ENCODE measurements at regions not wholly inside any gene's neighbourhood (a gene's known extent, or its start where the extent isn't known, plus 50 kb on each side); places are given as distances from the start of the nearest gene placed in this dataset.

DNA sequence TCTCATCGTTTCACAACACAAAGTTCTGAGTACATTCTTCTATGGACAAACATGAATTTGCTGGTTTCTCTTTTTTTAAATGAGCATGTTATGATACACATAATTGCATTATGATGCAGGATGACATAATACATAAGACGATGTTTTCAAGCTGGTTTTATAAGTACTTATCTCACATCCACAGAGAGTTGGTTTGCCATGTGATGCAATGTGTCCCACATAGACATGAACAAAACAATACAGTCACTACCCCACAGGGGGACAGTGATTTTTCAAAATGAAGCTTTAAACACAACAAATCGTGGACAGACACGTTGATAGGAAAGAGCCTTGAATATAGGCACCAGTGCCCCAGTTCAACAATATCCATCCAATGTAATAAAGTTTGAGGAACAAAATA lies 447.1 kb downstream of the KLF12 start:
- TF ChIP-seq TAF1 (IDR thresholded peaks at IDR 0.05; ENCODE audit: low read depth) (no peak), REST (IDR thresholded peaks at IDR 0.05; ENCODE audit: borderline replicate concordance) (no peak)
- Histone ChIP-seq H3K36me3 (ENCODE audit: insufficient read depth, low read length) (no peaks in the 10 kb centered on the region), H3K9ac (ENCODE audit: low read length) (no peak overlapping the region), H4K20me1 (ENCODE audit: insufficient read depth) (no peaks in the 10 kb centered on the region), H3K9me2 (ENCODE audit: insufficient read depth, low read length) (no peaks in the 10 kb centered on the region), H2AFZ (ENCODE audit: low read depth, low read length) (no peak overlapping the region), H3K4me3 (ENCODE audit: low read length) (no peak overlapping the region), H3K4me2 (ENCODE audit: low read length) (no peak overlapping the region), H3K79me2 (replicated peaks; ENCODE audit: insufficient read depth, low read length) (no peaks in the 10 kb centered on the region), H3K27ac (ENCODE audit: low read length) (no peak overlapping the region), H3K9me3 (ENCODE audit: low read length) (no peaks in the 10 kb centered on the region), H3F3A (ENCODE audit: insufficient read depth, low read length, poor library complexity, severe bottlenecking) (no peaks in the 10 kb centered on the region), H3K27me3 (ENCODE audit: insufficient read depth, low read depth, low read length) (no peaks in the 10 kb centered on the region)

DNA sequence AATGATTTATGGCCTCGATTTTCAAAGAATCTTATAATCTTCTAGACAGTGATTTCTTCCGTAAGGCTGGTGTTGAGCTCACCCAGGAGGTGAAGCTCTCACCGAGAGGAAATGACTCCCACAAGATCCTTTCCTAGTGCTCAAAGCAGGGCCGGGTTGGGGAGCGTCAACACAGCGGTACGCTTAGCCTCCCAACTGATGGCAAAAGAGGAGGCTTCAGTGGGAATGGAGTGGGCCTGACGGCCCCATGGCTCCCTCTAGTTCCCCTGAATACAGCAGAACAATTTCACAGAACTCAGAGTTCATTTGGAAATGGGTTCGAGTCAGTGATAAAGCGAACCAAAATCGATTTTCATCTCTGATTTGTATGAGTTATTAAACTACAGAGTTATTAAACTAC lies 449.5 kb downstream of the KLF12 start:
- H3K9ac ChIP-seq (ENCODE audit: low read length): no peak overlapping the region
- no peaks in the 10 kb centered on the region for H3K79me2 ChIP-seq (replicated peaks; ENCODE audit: insufficient read depth, low read length)
- no peaks in the 10 kb centered on the region for H4K20me1 ChIP-seq (ENCODE audit: insufficient read depth)
- no peaks in the 10 kb centered on the region for H3K27me3 ChIP-seq (ENCODE audit: insufficient read depth, low read depth, low read length)
- no peak overlapping the region for H2AFZ ChIP-seq (ENCODE audit: low read depth, low read length)
- H3F3A ChIP-seq (ENCODE audit: insufficient read depth, low read length, poor library complexity, severe bottlenecking): no peaks in the 10 kb centered on the region
- no peak overlapping the region for H3K4me3 ChIP-seq (ENCODE audit: low read length)
- no peak overlapping the region for H3K4me2 ChIP-seq (ENCODE audit: low read length)
- no peaks in the 10 kb centered on the region for H3K9me3 ChIP-seq (ENCODE audit: low read length)
- H3K27ac ChIP-seq (ENCODE audit: low read length): no peak overlapping the region
- TF ChIP-seq TAF1 (IDR thresholded peaks at IDR 0.05; ENCODE audit: low read depth) (no peak), EZH2 (IDR thresholded peaks at IDR 0.05; ENCODE audit: borderline replicate concordance, insufficient read depth, low read length, poor library complexity, severe bottlenecking) (no peak), RAD21 (conservative IDR thresholded peaks at IDR 0.05) (no peak), REST (IDR thresholded peaks at IDR 0.05; ENCODE audit: borderline replicate concordance) (no peak), POLR2AphosphoS5 (IDR thresholded peaks at IDR 0.05) (no peak), EP300 (conservative IDR thresholded peaks at IDR 0.05; ENCODE audit: poor library complexity, severe bottlenecking) (no peak), MXI1 (conservative IDR thresholded peaks at IDR 0.05; ENCODE audit: poor library complexity, severe bottlenecking) (no peak), SMC3 (conservative IDR thresholded peaks at IDR 0.05; ENCODE audit: poor library complexity) (no peak)
- TF ChIP-seq, protein P1, sequence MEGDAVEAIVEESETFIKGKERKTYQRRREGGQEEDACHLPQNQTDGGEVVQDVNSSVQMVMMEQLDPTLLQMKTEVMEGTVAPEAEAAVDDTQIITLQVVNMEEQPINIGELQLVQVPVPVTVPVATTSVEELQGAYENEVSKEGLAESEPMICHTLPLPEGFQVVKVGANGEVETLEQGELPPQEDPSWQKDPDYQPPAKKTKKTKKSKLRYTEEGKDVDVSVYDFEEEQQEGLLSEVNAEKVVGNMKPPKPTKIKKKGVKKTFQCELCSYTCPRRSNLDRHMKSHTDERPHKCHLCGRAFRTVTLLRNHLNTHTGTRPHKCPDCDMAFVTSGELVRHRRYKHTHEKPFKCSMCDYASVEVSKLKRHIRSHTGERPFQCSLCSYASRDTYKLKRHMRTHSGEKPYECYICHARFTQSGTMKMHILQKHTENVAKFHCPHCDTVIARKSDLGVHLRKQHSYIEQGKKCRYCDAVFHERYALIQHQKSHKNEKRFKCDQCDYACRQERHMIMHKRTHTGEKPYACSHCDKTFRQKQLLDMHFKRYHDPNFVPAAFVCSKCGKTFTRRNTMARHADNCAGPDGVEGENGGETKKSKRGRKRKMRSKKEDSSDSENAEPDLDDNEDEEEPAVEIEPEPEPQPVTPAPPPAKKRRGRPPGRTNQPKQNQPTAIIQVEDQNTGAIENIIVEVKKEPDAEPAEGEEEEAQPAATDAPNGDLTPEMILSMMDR (IDR thresholded peaks at IDR 0.05; ENCODE audit: poor library complexity, severe bottlenecking): no peak
- no peaks in the 10 kb centered on the region for H3K36me3 ChIP-seq (ENCODE audit: insufficient read depth, low read length)
- no peaks in the 10 kb centered on the region for H3K9me2 ChIP-seq (ENCODE audit: insufficient read depth, low read length)

Data from neural cell (in vitro differentiated cells).